HG03039 (cell line): ENCODE measurements at regions not wholly inside any gene's neighbourhood (a gene's known extent, or its start where the extent isn't known, plus 50 kb on each side); places are given as distances from the start of the nearest gene placed in this dataset.

ENCODE experiments used
- ATAC-seq: cut with Tn5 transposase; IDR thresholded peaks from one replicate; pipeline ENCODE4 v1.9.1; 2021; ENCODE audit warnings: mild to moderate bottlenecking, moderate library complexity; ENCODE audit not compliant: unreplicated experiment

- ATAC-seq: no peak
These were observed 537.6 kb downstream of the EFNB2 start for GRCh38 chr13:105997581-105998550.

- ATAC-seq: no peak
These were observed 539.0 kb downstream of the EFNB2 start for GRCh38 chr13:105996391-105997025.

DNA sequence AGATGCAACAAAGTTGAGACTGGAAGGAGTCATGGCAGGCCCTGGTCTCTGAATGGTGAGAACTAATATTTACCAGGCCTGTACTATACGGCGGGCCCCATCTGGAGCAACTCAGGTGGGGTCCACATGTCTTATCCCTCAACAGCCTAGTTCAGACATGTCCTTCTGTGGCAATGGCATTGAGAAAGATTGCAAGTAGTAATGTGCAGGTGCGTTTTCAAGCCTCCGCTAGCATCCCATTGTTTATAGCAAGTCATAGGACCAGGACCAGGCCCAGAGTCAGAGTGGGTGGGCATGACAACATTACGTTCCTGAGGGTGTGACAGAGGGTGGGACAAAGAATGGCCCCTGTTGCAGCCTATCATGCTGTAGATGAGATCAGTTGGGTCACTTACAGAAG is 541.1 kb downstream of the EFNB2 start:
- no peak for ATAC-seq

- no peak for ATAC-seq
These were observed 543.7 kb downstream of the EFNB2 start for GRCh38 chr13:105991622-105992277.

DNA sequence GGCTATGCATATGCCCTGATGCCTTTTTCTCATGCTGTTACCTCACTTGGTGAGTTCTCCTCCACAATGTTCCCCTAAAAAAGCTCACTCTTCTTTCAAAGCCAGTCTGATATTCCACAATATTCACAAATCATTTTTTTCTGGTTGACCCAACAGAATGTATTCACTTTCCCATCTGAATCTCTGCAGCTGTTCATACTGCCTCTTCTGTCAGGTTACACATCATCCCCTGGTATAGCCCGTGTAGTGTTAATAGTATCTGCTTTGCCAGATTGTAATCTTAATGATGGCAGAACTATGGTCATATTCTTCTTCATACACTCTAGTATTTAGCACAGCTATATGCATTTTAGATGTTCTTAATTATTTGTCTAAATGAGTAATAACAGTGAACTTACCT is 544.3 kb downstream of the EFNB2 start:
- ATAC-seq: no peak

DNA sequence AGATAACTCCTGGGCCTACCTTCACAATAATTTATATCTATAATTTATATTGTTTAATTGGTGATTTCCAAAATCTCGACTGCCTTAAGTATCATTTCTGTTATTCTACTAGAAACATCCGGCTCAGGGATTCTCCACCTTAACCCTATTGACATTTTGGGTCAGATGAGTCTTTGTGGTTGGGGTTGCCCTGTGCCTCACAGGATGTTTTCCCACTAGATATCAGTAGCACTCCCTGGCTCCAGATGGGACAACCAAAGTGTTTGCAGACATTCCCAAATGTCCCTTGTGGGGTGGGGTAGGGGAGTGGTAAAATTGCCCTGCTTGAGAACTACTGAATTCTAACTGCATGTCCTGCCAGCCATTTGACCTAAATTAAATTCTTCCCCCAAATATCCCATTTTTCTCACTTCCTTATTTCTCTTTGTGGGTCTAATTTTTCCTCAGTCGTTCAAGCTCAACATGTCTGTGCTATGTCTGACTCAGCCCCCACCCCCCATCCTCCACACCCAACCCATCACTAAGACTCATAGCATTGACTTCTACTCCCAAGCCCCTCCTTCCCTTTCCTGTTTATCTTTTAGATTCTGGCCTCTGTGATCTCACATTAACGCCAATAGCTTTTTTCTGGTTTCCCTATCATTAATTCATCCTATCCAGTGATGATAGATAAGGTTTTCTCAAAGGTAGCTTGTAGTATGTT is 545.1 kb downstream of the EFNB2 start:
- no peak for ATAC-seq

DNA sequence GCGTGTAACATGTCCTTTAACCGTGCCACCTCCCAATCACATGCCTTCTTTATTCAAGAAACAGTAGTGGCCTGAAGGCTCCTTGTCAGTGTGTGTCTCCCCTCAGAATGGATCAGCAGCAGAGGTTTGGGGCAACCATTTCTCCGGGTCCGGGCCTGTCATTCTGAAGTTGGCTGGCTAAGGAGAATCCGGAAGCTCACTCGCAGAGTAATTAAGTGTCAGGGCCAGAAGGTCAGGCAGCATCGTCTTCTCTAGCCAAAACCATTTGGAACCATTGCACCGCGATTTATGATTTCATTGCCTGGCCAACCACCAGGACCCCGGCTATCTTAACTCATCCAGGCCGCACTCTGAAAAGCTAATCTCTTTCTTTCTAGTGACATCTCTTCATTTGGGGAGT is 550.8 kb downstream of the EFNB2 start:
- ATAC-seq: no peak

DNA sequence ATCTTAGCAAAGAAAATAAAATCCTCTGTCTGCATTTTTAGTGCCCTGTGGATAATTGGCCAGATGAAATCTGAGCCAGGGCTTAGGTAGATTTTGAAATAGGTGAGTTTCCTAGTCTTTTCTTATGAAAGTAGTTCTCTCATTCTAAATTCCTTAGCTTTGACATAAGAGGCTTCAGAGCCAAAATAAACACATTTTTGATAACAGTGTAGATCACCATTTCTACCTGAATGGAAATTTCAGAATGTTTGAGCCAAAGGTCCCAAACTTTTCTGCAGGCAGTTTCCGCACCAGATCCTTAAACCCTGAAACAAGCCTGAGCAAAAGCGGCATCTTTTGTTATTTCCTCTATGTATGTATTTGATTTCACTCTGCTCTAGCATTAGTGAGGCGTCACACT is 551.2 kb downstream of the EFNB2 start:
- ATAC-seq: no peak

GRCh38 chr13:105982219-105982930 is 553.1 kb downstream of the EFNB2 start:
- ATAC-seq: no peak

DNA sequence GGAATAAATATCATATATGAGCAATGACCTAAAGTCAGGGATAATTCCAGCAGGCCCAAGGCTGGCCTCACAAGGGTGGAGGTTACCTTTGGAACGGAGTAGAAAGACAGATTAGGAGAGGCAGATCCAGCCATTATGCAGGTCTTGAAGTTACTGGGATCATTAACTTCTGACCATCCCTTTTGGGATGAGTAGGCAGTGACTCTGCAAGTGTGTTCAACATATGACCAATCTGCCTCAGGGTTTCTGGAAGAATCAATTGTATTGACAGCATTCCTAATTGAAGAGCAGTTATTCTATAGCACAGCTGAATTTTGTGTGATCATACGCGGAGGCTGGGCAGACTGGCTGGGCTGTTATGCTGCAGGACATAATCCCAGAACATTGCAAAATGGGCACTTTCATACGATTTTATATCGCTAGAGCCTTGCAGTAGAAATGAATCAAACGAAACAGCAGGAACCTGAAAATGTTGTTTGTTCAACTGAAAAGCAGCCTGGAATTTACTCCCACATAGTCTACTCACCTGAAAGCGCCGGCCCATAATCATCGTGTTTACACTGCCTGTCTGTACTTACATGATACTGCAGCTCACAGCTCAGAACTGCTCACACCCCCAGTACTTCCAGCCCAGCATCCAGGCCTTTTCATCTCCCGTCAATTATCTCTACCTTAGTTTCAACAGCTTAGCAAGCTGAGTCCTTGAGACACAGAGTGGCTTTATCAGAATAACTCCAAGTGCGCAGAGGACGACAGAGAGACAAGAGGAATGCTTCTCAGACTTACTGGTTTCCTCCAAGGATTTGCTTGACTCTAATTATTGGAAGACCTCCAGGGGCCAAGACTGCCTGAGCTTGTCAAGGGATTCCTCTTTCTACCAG is 556.1 kb downstream of the EFNB2 start:
- ATAC-seq: no peak

- ATAC-seq: no peak
These were observed 561.1 kb downstream of the EFNB2 start for GRCh38 chr13:105974380-105974779.

DNA sequence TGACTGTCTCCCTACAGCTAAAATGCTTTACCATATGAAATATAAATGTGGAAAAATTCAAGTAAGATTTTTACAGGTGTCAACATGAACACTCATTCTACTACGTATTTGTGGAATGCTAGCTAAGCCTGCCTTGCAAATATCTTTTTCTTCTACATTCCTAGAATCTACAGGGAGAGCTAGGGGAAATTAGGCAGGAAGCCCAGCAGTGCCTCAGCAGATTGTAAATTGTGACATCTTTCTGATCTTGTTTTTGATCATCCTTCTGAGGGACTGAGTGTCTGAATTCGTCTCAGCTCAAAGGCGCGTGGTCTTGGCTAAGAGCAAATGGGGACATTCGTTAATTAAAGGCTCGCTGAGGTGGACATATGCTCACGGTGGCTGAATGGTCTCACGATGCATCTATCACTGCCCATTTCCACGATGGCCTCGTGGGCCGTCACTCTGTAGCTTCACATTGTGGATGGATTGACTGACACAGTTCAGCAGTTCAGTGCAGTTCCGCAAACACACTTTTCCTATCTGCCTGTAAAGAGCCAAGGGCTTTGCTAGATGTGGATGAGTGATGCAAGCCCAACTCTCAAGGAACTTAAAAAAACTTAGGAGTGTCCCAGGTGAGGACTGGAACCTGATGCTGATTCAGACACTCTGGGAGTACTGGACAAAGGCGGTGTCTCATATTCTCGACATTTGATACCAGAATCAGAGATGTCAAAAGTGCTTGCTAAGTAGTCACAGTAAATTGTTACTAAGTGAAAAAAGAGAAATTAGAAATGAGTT is 562.5 kb downstream of the EFNB2 start:
- no peak for ATAC-seq

- ATAC-seq: no peak
These were observed 563.1 kb downstream of the EFNB2 start for GRCh38 chr13:105972306-105972721.

DNA sequence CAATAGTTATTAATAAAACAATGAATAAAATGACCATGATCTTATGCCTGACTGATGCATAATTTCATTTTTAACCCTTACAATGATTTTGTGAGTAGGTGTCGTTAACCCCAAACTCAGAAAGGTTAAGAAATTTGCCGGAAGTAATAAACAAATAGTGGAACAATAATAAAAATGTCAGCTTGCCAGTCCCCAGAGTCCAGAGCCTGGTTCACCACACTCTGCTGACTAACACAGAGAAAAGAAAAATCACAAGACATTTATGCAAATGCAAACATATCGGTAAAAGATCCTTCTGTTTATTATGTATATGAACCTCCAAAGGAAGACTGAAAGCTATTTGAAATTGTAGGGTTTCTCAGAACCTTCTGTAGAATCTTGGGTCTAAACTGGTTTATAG is 563.7 kb downstream of the EFNB2 start:
- ATAC-seq: no peak

- ATAC-seq: no peak
These were observed 564.1 kb downstream of the EFNB2 start for GRCh38 chr13:105971312-105971711.

DNA sequence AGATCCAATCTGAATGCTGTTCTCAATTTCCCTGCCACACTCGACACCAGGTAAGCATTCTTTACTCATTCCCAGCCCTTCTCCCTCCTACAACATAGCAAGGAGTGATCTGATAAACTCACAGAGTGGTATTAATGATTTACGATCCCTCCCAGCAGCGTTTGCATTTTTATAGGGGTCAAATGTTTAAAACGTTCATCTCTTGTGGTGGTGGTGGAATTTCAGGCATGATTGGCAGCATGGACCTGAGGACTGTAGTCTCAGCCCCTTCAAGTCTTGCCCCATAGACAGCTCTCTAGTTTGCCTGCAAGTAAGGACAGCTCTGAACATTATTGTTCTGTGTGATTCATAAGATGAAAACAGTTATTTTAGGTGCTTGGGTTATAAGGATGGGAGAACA is 565.7 kb downstream of the EFNB2 start:
- no peak for ATAC-seq

- no peak for ATAC-seq
These were observed 569.6 kb downstream of the EFNB2 start for GRCh38 chr13:105965910-105966309.

GRCh38 chr13:105962080-105962479 is 573.4 kb downstream of the EFNB2 start:
- no peak for ATAC-seq

DNA sequence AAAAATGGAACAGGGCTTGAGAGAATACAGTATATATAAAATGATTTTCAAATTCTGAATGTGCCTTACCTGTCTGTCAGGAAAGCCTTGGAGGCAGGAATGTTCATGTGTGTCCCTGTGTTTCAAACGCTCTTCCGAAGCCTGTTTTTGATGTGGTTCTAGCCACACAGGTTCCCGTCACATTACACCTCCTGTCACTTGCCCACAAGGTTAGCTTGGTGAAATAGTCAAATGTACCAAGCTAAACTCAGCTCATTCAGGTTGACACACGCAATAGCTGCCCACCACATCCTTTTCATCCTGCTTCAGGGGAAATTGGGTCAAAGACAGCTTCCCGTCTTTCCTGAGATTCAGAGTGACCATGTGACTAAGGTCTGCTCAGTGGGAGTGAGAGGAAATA is 574.0 kb downstream of the EFNB2 start:
- no peak for ATAC-seq
